ENCODE measurements at regions not wholly inside any gene's neighbourhood (a gene's known extent, or its start where the extent isn't known, plus 50 kb on each side); places are given as distances from the start of the nearest gene placed in this dataset.
"Not testable (repeated sequence)": the region's sequence is repeated elsewhere in the genome, so short reads cannot be mapped to it uniquely, and the experiment has no call there.

GRCh38 chr4:12615822-12616221, 868.3 kb downstream of the RAB28 start:
- TF ChIP-seq EP300 (IDR thresholded peaks at IDR 0.05) (no peak), POLR2AphosphoS5 (IDR thresholded peaks at IDR 0.05) (no peak)
- no peaks in the 10 kb centered on the region for H3K9me3 ChIP-seq
- H3K4me3 ChIP-seq = no peak overlapping the region
- H3K36me3 ChIP-seq = no peaks in the 10 kb centered on the region
- DNase-seq = no peak
- no peaks in the 10 kb centered on the region for H3K27me3 ChIP-seq
- no peaks in the 10 kb centered on the region for H3K4me1 ChIP-seq
- no peak for ATAC-seq (ENCODE audit: low FRiP score in 2 of 2)
- 86 to 92% methylated on average over 7 of the region's 7 CpGs for WGBS, 2 donors
- no peak overlapping the region for H3K27ac ChIP-seq

DNA sequence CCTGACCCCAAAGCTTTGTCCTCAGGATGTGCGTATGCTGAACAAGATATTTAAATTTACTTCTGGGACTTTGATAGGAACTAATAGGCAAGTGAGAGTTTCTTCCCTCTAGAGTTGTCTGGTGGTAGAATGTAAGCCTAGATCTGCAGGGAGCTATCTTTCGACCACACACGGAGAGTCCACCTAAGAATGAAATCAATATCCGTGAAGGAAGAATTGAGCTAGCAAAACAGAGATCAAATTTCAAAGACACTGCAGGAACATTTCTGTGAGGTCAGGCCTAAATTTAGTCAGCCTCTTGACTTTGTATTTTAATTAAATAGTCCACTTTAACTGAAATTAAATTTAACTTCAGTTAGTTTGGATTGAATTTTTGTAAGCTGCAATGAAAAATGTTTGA, 871.3 kb downstream of the RAB28 start:
- H3K36me3 ChIP-seq = no peaks in the 10 kb centered on the region
- 68% methylated on average over 4 of the region's 4 CpGs for WGBS, 2 donors
- H3K27me3 ChIP-seq = no peaks in the 10 kb centered on the region
- H3K9me3 ChIP-seq = no peaks in the 10 kb centered on the region
- no peaks in the 10 kb centered on the region for H3K4me1 ChIP-seq
- TF ChIP-seq POLR2AphosphoS5 (IDR thresholded peaks at IDR 0.05) = no peak
- no peak for TF ChIP-seq POLR2A (IDR thresholded peaks at IDR 0.05)
- TF ChIP-seq EP300 (IDR thresholded peaks at IDR 0.05) = no peak
- TF ChIP-seq, protein P1, sequence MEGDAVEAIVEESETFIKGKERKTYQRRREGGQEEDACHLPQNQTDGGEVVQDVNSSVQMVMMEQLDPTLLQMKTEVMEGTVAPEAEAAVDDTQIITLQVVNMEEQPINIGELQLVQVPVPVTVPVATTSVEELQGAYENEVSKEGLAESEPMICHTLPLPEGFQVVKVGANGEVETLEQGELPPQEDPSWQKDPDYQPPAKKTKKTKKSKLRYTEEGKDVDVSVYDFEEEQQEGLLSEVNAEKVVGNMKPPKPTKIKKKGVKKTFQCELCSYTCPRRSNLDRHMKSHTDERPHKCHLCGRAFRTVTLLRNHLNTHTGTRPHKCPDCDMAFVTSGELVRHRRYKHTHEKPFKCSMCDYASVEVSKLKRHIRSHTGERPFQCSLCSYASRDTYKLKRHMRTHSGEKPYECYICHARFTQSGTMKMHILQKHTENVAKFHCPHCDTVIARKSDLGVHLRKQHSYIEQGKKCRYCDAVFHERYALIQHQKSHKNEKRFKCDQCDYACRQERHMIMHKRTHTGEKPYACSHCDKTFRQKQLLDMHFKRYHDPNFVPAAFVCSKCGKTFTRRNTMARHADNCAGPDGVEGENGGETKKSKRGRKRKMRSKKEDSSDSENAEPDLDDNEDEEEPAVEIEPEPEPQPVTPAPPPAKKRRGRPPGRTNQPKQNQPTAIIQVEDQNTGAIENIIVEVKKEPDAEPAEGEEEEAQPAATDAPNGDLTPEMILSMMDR (IDR thresholded peaks at IDR 0.05) = no peak
- DNase-seq (no peak), ATAC-seq (ENCODE audit: low FRiP score in 2 of 2) (no peak)
- no peak overlapping the region for H3K27ac ChIP-seq
- no peak overlapping the region for H3K4me3 ChIP-seq

DNA sequence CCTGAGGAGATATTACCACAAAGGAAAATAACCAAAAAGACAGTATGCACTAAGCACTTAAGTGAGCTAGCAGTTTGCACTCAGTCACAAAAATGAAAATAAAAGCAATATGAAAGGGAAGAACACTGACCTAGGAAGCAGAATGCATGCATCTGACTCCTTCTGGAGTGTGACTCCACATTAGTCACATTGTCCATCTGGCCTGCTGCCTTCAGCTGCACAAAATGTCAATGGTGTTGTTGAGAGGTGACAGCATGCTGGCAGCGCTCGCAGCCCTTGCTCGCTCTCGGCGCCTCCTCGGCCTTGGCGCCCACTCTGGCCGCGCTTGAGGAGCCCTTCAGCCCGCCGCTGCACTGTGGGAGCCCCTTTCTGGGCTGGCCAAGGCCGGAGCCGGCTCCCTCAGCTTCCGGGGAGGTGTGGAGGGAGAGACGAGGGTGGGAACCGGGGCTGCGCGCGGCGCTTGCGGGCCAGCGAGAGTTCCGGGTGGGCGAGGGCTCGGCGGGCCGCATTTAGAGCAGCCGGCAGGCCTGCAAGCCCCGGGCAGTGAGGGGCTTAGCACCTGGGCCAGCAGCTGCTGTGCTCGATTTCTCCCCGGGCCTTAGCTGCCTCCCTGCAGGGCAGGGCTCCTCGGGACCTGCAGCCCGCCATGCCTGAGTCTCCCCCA, 874.8 kb downstream of the RAB28 start:
- H3K4me3 ChIP-seq; H3K27ac ChIP-seq; H3K9me3 ChIP-seq; H3K36me3 ChIP-seq; H3K4me1 ChIP-seq; ATAC-seq (ENCODE audit: low FRiP score in 2 of 2); H3K27me3 ChIP-seq: not testable (repeated sequence)
- WGBS, 2 donors = 92 to 95% methylated on average over 23 to 32 of the region's 33 CpGs
- DNase-seq = peak in 1 of 2 donors; percentile 74

GRCh38 chr4:12595986-12596385, 888.2 kb downstream of the RAB28 start:
- no peak overlapping the region for H3K27ac ChIP-seq
- H3K27me3 ChIP-seq = no peaks in the 10 kb centered on the region
- H3K4me3 ChIP-seq = no peak overlapping the region
- TF ChIP-seq POLR2A (IDR thresholded peaks at IDR 0.05) = no peak
- TF ChIP-seq, protein P1 (IDR thresholded peaks at IDR 0.05) = no peak
- TF ChIP-seq EP300 (IDR thresholded peaks at IDR 0.05) = no peak
- no peak for TF ChIP-seq POLR2AphosphoS5 (IDR thresholded peaks at IDR 0.05)
- H3K9me3 ChIP-seq = peaks cover 0 to 5% (median 0%) of the 10 kb centered on the region in 4 donors
- DNase-seq (no peak), ATAC-seq (ENCODE audit: low FRiP score in 2 of 2) (no peak)
- no peaks in the 10 kb centered on the region for H3K4me1 ChIP-seq
- no peaks in the 10 kb centered on the region for H3K36me3 ChIP-seq

DNA sequence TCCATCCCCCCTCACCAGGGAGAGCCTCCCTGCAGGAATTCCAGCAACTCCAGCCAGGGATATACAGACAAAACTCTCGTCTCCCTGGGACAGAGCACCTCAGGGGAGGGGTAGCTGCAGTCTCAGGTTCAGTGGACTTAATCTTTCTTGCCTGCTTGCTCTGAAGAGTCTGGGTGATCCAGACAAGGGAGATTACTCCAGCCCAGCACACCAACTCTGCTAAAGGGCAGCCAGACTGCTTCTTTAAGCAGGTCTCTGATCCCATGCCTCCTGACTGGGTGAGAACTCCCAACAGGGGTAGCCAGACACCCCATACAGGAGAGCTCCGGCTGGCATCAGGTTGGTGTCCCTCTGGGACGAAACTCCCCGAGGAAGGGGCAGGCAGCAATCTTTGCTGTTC, 888.7 kb downstream of the RAB28 start:
- 76 to 83% methylated on average over 2 to 4 of the region's 4 CpGs for WGBS, 2 donors
- H3K36me3 ChIP-seq = no peaks in the 10 kb centered on the region
- TF ChIP-seq POLR2AphosphoS5 (IDR thresholded peaks at IDR 0.05) = no peak
- TF ChIP-seq, protein P1 (IDR thresholded peaks at IDR 0.05) = no peak
- no peak for TF ChIP-seq POLR2A (IDR thresholded peaks at IDR 0.05)
- no peak for TF ChIP-seq EP300 (IDR thresholded peaks at IDR 0.05)
- H3K27me3 ChIP-seq = no peaks in the 10 kb centered on the region
- DNase-seq (no peak), ATAC-seq (ENCODE audit: low FRiP score in 2 of 2) (no peak)
- no peaks in the 10 kb centered on the region for H3K4me1 ChIP-seq
- peaks cover 0 to 5% (median 0%) of the 10 kb centered on the region in 4 donors for H3K9me3 ChIP-seq
- H3K27ac ChIP-seq = no peak overlapping the region
- no peak overlapping the region for H3K4me3 ChIP-seq

GRCh38 chr4:12588582-12588981, 895.6 kb downstream of the RAB28 start:
- TF ChIP-seq POLR2AphosphoS5 (IDR thresholded peaks at IDR 0.05) (no peak), POLR2A (IDR thresholded peaks at IDR 0.05) (no peak), EP300 (IDR thresholded peaks at IDR 0.05) (no peak)
- TF ChIP-seq, protein P1 (IDR thresholded peaks at IDR 0.05) = no peak
- Histone ChIP-seq H3K4me1 (no peaks in the 10 kb centered on the region), H3K27ac (no peak overlapping the region), H3K36me3 (no peaks in the 10 kb centered on the region), H3K4me3 (no peak overlapping the region), H3K27me3 (no peaks in the 10 kb centered on the region), H3K9me3 (no peaks in the 10 kb centered on the region)
- ATAC-seq (ENCODE audit: low FRiP score in 2 of 2) (no peak), DNase-seq (no peak)
